B cell (primary cell): ENCODE measurements at regions not wholly inside any gene's neighbourhood (a gene's known extent, or its start where the extent isn't known, plus 50 kb on each side); places are given as distances from the start of the nearest gene placed in this dataset.
"Not testable (repeated sequence)": the region's sequence is repeated elsewhere in the genome, so short reads cannot be mapped to it uniquely, and the experiment has no call there.

Experiments
- ATAC-seq: fragments of 200-7000 bp; cut with Tn5 transposase; one replicate; pipeline ENCODE4 v1.10.0; 2021; ENCODE audit warnings: low read depth, mild to moderate bottlenecking, moderate number of reproducible peaks, moderate library complexity
- CTCF ChIA-PET: fragments of 350-600 bp; sonication (Branson Sonifier 250); formaldehyde crosslinking; loops from one replicate; lab custom pipeline; 2021; ENCODE audit warnings: antibody characterized with exemption, inconsistent platforms; lab: Charles Lee
- POLR2A ChIA-PET: fragments of 350-600 bp; sonication (Branson Sonifier 250); formaldehyde crosslinking; loops from one replicate; lab custom pipeline; 2021; ENCODE audit warnings: antibody characterized with exemption; lab: Charles Lee
- DNase-seq: peaks from one replicate; pipeline ENCODE4 v3.0.0; 2013
- H2AFZ ChIP-seq: 2 replicates; pipeline ENCODE4 v1.6.1; 2012; ENCODE audit warnings: mild to moderate bottlenecking, low read depth, low read length; ENCODE audit not compliant: insufficient read depth, poor library complexity, severe bottlenecking
- H3K27ac ChIP-seq, 2 donors: 1 replicate in 1 of 2; 2 replicates in 1 of 2; pipeline ENCODE4 v1.5.1; 2012 to 2013; ENCODE audit warnings: low read length in 2 of 2, mild to moderate bottlenecking in 2 of 2, moderate library complexity in 1 of 2
- H3K27me3 ChIP-seq, 4 experiments: fragments of 200-600 bp in 1 of 4; sonication (generic) in 1 of 4; replicated peaks in 1 of 4; 1 replicate in 2 of 4; 2 replicates in 2 of 4; pipeline versions ENCODE4 v1.6.1 to v1.7.0; 2013 to 2016; ENCODE audit warnings: low read length in 3 of 4, mild to moderate bottlenecking in 2 of 4, mixed read lengths in 1 of 4, moderate library complexity in 1 of 4; ENCODE audit not compliant: insufficient read depth in 4 of 4, control insufficient read depth in 3 of 4; ENCODE audit errors: control extremely low read depth in 1 of 4
- H3K36me3 ChIP-seq, 2 experiments: replicated peaks in 1 of 2; 1 replicate in 1 of 2; 2 replicates in 1 of 2; pipeline versions ENCODE4 v1.6.1 to v1.7.1; 2013; ENCODE audit warnings: low read length in 1 of 2; ENCODE audit not compliant: insufficient read depth in 2 of 2, control insufficient read depth in 1 of 2; ENCODE audit errors: control extremely low read depth in 1 of 2, extremely low read depth in 1 of 2
- H3K4me1 ChIP-seq, 2 donors: fragments of 200-600 bp in 1 of 2; sonication (generic) in 1 of 2; 1 replicate in 1 of 2; 2 replicates in 1 of 2; pipeline versions ENCODE4 v1.5.1 to v1.6.1; 2013 to 2017; ENCODE audit warnings: low read length in 2 of 2; ENCODE audit not compliant: control insufficient read depth in 2 of 2, insufficient read depth in 2 of 2
- H3K4me2 ChIP-seq: replicated peaks from 2 replicates; pipeline ENCODE3; 2012; ENCODE audit warnings: mild to moderate bottlenecking, low read depth, low read length; ENCODE audit not compliant: poor library complexity, severe bottlenecking
- H3K4me3 ChIP-seq, 5 experiments: fragments of 200-600 bp in 1 of 5; sonication (generic) in 1 of 5; 1 replicate in 3 of 5; 2 replicates in 2 of 5; pipeline versions ENCODE4 v1.5.1 to v1.7.0; 2011 to 2016; ENCODE audit warnings: low read length in 4 of 5, mild to moderate bottlenecking in 4 of 5, low read depth in 2 of 5, control low read depth in 1 of 5, moderate library complexity in 1 of 5; ENCODE audit not compliant: insufficient read depth in 1 of 5; ENCODE audit errors: control extremely low read depth in 1 of 5, extremely low read depth in 1 of 5
- H3K79me2 ChIP-seq: fragments of 200-600 bp; sonication (generic); one replicate; pipeline ENCODE4 v1.6.0; 2016; ENCODE audit warnings: low read length; ENCODE audit not compliant: control insufficient read depth, insufficient read depth
- H3K9ac ChIP-seq: fragments of 200-600 bp; sonication (generic); 2 replicates; pipeline ENCODE4 v1.6.1; 2017; ENCODE audit warnings: mild to moderate bottlenecking, low read length, moderate library complexity
- H3K9me3 ChIP-seq, 3 donors: one replicate each; pipeline versions ENCODE4 v1.6.1 to v1.7.1; 2013; ENCODE audit warnings: low read length in 2 of 3; ENCODE audit not compliant: control insufficient read depth in 2 of 3, insufficient read depth in 1 of 3; ENCODE audit errors: control extremely low read depth in 1 of 3
- H4K20me1 ChIP-seq: 2 replicates; pipeline ENCODE4 v1.6.0; 2012; ENCODE audit warnings: mild to moderate bottlenecking, low read length; ENCODE audit not compliant: insufficient read depth, control insufficient read depth, poor library complexity, severe bottlenecking
- H3K27ac Mint-ChIP-seq: one replicate; pipeline ENCODE4 v1.8.0; 2021; ENCODE audit warnings: mixed read lengths
- H3K27me3 Mint-ChIP-seq: one replicate; pipeline ENCODE4 v1.8.0; 2021; ENCODE audit warnings: mixed read lengths
- H3K4me1 Mint-ChIP-seq: one replicate; pipeline ENCODE4 v1.8.0; 2021; ENCODE audit warnings: mixed read lengths
- H3K4me3 Mint-ChIP-seq: one replicate; pipeline ENCODE4 v1.8.0; 2021; ENCODE audit warnings: mixed read lengths
- H3K9me3 Mint-ChIP-seq: one replicate; pipeline ENCODE4 v1.8.0; 2022; ENCODE audit warnings: mixed read lengths; ENCODE audit not compliant: insufficient read depth
- EZH2 ChIP-seq: IDR thresholded peaks from 2 replicates; pipeline ENCODE4 v1.6.1; 2012; ENCODE audit warnings: borderline replicate concordance, low read depth, mild to moderate bottlenecking, moderate library complexity, low read length; ENCODE audit not compliant: insufficient read depth, poor library complexity, severe bottlenecking
- WGBS: methylation state at CpG from one replicate; pipeline ENCODE4 v1.1.5; 2013; ENCODE audit warnings: missing lambda C conversion rate; ENCODE audit not compliant: insufficient coverage; 5-methylcytosine and 5-hydroxymethylcytosine counted together
- intact Hi-C: fragments of 100-400 bp; cut with micrococcal nuclease; formaldehyde crosslinking; loops from one replicate; pipeline ENCODE4 v1.10.0; 2022
- TF ChIP-seq, protein P1 (sequence below): fragments of 200-600 bp; IDR thresholded peaks from one replicate; pipeline ENCODE4 v1.8.0; 2022; ENCODE audit warnings: antibody characterized with exemption, mild to moderate bottlenecking

DNA sequence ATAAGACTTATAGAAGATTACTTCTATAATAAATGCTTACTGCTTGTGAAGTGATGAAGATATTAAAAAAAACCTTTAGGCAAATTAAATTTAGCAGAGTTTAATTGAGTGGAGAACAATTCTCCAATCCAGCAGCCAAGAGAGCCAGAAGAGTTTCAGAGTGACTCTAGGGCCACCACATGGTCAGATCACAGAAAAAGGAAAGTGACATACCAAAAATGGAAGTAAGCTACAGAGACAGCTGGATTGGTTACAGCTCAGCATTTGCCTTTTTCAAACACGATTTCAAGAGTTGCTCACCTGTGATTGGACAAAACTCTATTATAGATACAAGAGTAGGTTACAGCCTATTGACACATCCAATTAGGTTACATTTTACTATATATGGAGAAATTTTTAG lies 79.0 kb upstream of the TRAM1L1 start:
- H3K9me3 ChIP-seq: no peaks in the 10 kb centered on the region
- no peak overlapping the region for H2AFZ ChIP-seq
- intact Hi-C loops: no loop called here
- no peak overlapping the region for H3K27ac ChIP-seq
- CTCF ChIA-PET: no interaction called here
- no peak overlapping the region for H3K4me2 ChIP-seq
- no CpG with 5 or more reads among the region's 1 CpG for WGBS
- H3K27me3 Mint-ChIP-seq: no peaks in the 10 kb centered on the region
- no peaks in the 10 kb centered on the region for H3K36me3 ChIP-seq
- H3K4me1 ChIP-seq: no peaks in the 10 kb centered on the region
- DNase-seq: no peak
- H3K27ac Mint-ChIP-seq: no peak overlapping the region
- TF ChIP-seq, protein P1, sequence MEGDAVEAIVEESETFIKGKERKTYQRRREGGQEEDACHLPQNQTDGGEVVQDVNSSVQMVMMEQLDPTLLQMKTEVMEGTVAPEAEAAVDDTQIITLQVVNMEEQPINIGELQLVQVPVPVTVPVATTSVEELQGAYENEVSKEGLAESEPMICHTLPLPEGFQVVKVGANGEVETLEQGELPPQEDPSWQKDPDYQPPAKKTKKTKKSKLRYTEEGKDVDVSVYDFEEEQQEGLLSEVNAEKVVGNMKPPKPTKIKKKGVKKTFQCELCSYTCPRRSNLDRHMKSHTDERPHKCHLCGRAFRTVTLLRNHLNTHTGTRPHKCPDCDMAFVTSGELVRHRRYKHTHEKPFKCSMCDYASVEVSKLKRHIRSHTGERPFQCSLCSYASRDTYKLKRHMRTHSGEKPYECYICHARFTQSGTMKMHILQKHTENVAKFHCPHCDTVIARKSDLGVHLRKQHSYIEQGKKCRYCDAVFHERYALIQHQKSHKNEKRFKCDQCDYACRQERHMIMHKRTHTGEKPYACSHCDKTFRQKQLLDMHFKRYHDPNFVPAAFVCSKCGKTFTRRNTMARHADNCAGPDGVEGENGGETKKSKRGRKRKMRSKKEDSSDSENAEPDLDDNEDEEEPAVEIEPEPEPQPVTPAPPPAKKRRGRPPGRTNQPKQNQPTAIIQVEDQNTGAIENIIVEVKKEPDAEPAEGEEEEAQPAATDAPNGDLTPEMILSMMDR: no peak
- TF ChIP-seq EZH2: no peak
- H3K27me3 ChIP-seq: no peaks in the 10 kb centered on the region
- ATAC-seq: no peak
- no peak overlapping the region for H3K4me3 Mint-ChIP-seq
- no peaks in the 10 kb centered on the region for H3K79me2 ChIP-seq
- no peak overlapping the region for H3K9ac ChIP-seq
- no peak overlapping the region for H3K4me3 ChIP-seq
- H4K20me1 ChIP-seq: no peaks in the 10 kb centered on the region
- H3K4me1 Mint-ChIP-seq: no peaks in the 10 kb centered on the region
- H3K9me3 Mint-ChIP-seq: no peaks in the 10 kb centered on the region
- POLR2A ChIA-PET: no interaction called here

DNA sequence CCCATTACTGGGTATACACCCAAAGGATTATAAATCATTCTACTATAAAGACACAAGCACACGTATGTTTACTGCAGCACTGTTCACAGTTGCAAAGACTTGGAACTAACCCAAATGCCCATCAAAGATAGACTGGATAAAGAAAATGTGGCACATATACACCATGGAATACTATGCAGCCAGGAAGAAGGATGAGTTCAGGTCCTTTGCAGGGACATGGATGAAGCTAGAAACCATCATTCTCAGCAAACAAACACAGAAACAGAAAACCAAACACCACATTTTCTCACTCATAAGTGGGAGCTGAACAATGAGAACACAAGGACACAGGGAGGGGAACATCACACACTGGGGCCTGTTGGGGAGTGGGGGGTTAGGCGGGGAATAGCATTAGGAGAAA lies 90.0 kb upstream of the TRAM1L1 start:
- H3K27ac ChIP-seq, H3K9me3 ChIP-seq, H3K4me3 Mint-ChIP-seq, intact Hi-C loops, H3K4me3 ChIP-seq, H3K27ac Mint-ChIP-seq, H3K36me3 ChIP-seq, H2AFZ ChIP-seq, CTCF ChIA-PET, H3K4me2 ChIP-seq, H3K27me3 Mint-ChIP-seq, H3K4me1 Mint-ChIP-seq, H4K20me1 ChIP-seq, ATAC-seq, POLR2A ChIA-PET, H3K27me3 ChIP-seq, DNase-seq, H3K9ac ChIP-seq, H3K4me1 ChIP-seq, H3K79me2 ChIP-seq: not testable (repeated sequence)
- H3K9me3 Mint-ChIP-seq: peaks cover 11% of the 10 kb centered on the region
- WGBS: no CpG with 5 or more reads among the region's 2 CpGs
